GM18502 (cell line): ENCODE measurements at regions not wholly inside any gene's neighbourhood (a gene's known extent, or its start where the extent isn't known, plus 50 kb on each side); places are given as distances from the start of the nearest gene placed in this dataset.

Source experiments
- ATAC-seq: cut with Tn5 transposase; IDR thresholded peaks from one replicate; pipeline ENCODE4 v1.9.1; 2021; ENCODE audit warnings: mild to moderate bottlenecking; ENCODE audit not compliant: unreplicated experiment, poor library complexity

DNA sequence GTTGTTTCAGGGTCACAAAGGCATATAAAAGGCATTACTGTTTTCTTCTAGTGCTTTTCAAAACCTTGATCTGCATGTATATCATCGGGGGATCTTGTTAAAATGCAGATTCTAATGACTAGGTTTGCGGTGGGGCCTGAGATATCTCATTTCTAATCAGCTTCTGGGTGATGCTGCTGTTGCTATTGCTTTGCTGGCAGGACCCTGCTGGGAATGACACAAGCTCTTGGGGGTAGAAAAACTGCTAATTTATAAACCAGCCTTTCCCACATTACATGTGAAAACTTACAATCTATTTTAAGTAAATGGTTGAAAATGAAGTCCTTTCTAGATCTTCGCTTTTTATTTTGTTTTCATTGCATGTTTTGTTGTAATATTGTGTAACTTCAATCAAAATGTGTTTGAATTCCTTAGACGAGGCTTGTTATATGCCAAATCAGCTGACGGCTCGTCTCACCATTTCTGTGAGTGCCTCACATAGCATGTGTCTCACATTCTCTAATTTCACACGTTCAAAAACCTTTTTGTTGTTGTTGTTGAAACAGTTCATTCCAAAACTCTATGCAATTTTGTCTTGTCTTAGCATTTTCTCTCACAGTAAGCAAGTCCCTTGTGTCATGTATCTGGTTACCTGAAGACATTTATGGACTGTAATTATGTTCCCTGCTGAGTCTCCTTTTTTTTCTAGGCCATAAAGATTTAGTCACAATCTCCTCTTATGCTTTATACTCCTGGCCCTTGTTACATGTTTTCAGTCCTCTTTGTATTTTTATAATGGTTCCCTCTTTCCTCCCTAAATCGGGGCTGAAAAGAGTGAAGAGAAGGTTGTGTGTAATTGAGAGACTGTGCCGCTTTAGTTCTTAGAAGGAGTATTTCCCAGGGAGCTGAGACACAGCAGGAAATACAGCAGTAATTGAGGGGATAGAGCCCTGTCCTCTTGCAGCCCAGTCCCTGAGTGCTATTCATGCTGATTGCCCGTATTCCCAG, 521.0 kb upstream of the SEMA6A start:
- no peak for ATAC-seq

DNA sequence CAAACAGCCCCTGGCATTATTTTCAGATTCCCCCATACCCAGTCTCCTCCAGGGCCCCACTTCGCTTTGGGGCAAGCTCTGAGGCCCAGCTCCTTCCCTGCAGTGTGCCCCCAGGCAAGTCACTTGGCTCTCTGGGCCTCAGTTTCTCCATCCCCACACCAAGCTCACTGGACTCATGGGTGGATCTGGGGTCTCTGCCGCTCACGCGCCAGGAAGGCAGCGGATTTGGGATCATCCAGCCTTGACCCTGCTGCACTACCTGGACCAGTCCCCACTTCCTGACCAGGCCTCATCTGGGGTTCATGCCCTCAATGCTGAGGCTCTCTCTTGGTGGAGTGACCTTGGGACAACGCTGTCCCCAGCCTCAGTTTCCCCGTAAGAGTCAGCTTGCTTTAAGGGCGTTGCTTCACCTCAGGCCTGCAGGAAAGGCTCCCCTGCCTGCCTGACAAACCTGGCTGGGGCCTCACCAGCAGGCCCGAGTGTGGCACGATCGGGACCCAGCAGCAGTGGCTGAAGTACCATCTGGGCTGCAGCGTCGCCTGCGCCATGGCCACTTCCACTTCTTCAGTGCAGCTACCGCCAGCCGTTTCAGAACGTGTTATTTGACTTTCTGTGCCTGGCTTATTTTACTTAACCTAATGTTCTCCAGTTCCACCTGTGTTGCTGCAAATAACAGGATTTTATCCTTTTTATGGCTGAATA, 519.6 kb upstream of the SEMA6A start:
- ATAC-seq: no peak

DNA sequence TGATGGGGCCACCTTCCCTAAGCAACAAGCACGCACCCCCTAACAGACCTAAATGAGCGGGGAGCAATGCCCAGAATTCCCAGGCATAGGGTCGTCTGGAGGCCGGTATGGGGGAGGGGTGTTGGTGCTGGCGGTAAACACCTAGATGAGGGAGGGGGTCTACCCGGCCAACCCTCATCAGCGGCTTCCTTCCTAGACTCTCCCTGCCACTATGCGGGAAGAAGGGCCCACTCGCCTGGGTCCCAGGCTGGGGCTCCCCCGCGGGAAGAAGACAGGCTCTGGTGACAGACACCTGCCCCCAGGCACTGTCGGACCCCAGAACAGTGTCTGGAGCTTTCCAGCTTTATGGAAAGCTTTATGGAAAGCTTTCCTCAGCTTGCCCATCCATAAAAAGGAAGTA, 519.0 kb upstream of the SEMA6A start:
- no peak for ATAC-seq

DNA sequence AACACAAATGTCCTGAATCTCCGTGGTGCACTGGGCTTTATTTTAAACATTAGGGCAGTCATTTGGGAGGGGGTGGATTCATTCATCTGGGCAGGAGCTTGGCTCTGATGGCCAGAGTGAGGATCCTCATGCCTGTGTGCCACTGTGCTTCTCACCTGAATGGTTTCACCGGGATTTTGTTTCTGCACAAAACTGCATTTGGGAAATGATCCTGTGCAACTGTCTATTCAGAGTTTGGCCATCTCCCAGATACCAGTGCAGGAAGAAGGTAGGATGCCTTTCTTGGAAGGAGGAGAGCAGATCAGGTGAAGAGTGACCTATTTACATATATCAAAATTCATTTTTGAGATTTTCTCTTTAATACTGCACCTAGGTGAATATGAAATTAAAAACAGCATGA, 514.4 kb upstream of the SEMA6A start:
- no peak for ATAC-seq

DNA sequence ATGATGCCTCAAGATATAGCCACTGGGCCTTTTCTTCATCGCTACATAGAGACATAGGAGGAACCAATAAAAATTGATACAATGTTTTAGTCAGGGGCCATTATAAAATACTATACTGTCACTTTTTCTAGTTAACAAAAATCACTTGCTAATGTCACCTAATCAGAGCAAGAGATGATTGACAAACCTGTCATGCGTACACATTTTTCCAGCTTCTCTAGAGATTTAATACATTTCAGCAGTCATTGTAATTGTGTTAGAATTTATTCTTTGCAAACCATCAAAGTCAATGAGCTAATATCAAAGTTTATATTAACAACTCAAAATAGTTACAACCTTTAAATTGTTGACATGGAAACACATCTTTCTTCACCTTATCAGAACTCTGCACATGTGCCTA, 513.6 kb upstream of the SEMA6A start:
- no peak for ATAC-seq

DNA sequence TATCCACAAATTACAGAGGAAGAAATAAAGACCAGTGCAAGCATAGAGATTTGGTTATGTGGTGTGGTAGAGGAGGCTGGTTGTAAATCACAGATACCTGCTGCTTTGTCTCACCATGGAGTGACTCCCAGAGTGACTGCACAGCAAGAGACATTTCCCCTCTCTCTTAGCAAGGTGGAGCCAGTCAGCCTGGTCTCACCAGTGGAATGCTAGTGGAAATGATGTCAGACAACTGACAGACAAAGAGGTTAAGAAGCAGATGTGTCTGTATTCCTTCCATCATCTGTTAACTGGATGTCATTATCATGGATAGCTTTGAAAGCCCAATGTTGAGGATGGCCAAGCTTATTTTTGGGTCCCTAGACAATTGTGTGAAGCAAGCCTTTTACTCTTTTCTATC, 509.4 kb upstream of the SEMA6A start:
- no peak for ATAC-seq

DNA sequence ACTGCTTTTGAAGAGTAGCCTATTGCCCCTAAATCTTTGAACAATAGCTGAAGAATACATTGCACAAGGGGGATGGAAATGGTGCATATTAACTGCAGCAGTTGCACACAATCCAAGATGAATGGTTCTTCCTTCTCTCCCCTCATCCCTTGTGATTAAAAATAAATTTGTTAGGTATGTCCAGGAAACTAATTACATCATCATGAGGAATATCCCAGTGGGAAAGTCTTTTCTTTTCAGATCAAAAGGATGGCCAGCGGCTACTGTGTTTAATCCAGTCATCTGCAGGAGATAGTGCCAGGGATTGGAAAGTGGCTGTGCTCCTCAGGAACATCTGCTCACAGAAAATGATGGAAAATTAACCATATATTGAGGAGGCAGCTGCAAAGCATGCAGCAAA, 508.4 kb upstream of the SEMA6A start:
- no peak for ATAC-seq

DNA sequence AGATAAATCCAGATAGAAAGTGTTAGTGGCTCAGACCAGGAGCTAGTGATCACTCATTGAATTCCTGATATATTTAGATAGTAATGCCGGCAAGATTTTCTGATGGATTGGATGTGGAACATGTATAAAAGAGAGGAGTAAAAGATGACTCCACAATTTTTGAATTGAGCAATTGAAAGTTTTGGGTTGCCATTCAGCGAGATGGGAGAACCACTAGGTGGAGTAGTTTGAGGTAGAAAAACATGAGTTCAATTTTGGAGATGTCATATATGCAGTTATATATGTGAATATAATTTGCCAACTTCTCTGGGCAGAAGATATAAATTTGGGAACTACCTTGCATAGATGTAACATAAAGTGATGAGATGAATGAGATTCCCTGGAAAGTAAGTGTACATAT, 502.5 kb upstream of the SEMA6A start:
- ATAC-seq: no peak

DNA sequence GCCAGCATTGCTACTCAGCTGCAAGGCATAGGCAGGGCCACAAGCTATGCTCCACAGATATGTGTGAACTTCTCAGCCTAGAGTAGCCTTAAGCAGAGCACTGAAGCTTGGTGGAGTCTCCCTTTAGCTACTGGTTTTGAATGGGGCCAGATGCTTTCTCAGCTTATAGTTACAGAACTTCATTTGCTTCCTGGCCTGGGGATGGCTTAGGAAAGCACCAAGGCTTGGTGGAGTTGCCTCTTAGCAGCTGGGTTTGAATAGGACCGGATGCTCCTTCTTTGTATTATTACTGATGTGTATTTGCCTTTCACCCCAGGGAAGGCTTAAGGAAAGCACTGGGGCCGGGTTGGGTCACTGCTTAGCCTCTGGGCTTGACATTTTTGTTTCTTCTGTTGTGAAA, 497.8 kb upstream of the SEMA6A start:
- ATAC-seq: no peak

DNA sequence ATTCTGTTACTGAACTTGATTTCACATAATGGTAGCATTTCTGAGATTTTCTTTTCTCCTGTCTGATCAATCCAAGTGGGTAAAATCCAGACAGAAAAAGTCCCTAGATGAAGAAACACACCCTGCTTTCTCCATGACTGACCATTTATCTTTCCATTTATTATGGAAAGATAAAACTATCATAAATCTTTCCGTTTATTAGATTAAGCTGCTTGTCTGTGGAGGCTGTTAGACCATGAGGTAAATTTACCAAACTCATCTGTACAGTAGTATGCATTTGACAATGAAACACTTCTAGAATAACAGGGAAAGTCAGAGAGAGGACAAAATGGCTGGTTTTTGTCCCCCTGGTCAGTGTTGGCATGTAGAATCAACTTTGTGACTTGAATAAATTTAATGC, 491.2 kb upstream of the SEMA6A start:
- ATAC-seq: no peak

DNA sequence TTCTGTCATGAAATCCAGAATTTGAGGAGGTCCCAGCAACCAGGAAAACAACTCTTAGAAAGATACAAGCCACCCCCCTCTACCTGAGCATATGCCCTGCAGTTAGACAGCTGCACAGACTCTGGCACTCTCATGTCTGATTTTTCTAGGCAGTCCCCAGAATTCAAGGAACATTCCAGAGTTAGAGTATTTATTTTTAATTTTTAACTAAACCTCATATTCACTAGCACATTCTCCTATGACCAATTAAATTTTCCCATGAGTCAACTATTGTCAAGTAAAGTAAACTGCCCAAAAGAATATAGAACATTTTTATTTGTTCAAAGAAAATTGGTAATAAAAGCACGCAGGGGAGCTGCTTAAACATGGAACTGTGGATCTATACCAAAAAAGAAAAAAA, 490.5 kb upstream of the SEMA6A start:
- no peak for ATAC-seq

DNA sequence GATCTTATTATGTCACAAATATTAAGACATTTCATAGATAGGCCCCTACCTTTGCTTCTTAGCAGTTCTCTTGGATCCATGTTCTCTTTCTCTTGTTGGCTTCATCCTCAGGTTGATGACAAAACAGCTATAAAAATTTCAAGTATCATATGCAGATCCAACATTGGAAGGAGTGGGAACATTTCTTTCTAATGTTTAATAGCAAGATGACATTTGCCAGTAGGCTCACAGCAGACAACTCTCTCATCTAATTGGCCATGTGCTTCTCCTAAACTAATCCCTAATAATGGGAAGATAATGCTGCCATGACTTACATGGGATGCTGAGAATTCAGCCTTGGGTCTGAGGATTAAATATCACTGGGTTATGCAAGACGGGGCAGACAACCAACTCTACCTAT, 485.5 kb upstream of the SEMA6A start:
- ATAC-seq: no peak

DNA sequence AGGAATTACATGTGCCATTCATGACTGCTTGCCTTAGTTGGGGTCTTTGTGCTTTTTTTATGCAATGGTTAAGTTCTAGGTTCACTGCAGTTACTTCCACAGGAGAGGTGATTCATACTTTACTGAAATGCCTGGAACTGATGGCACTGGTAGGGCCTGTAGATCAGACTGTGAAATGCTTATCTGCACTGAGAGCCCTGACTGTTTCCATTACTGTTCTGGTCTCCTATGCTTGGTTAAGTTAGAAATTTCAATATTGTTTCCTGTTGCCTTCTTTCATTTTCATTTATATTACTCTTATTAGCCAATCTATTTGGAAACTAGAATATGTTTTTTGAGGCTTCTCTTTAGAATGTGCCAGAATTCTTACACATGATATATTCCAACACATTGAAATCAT, 484.1 kb upstream of the SEMA6A start:
- no peak for ATAC-seq

DNA sequence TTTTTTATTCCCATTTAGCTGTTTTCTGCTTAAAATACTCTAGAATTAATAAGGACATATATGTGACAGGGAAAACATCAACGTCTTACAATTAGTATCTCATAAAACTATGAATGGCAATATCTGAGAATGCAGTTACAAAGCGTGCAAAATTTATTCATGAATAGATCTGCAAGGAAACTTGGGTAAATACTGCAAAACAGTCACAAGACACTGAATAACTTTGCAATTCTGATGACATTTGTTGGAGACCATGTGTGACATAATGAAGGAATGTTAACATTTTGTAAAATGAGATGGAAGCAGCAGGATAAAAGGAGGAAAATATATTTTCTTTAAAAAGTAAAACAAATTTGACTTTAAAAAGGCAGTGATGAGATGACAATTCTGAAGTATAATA, 480.9 kb upstream of the SEMA6A start:
- no peak for ATAC-seq

DNA sequence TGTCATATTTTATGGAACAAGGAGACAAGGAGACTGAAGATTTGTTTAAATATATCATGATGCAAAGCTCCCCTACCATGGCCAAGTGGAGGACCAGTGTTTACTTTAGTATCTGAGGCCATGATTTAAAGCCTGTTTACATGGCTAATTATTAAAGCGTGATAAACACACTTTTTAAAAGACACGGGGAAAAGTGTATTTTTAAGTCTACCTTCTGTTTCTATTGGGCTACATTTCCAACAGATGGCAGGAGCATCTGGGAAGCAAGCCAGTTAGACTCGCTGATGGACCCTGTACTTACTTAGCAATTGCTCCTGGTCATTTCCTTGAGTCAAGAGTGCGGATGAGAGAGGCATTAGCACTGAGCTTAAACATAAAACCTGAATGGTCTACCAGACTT, 480.3 kb upstream of the SEMA6A start:
- no peak for ATAC-seq

DNA sequence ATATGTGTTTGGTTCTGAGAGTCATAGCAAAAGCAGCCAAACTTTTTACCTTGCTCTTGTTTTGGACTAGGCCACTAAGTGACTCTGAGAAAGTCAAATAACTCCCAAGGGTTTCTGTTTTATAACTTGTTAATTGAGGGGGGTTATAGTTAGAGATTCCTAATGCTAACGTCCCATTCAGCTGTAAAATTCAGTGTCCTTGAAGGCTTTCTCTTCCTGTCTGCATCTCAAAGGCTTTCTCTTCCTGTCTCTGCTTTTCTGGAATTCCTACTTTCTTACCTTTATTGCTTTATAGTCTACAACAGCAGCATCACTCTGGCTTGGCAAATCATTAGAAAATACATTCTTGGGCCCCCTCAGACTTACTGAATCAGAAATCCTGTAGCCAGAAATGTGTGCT, 479.5 kb upstream of the SEMA6A start:
- no peak for ATAC-seq

DNA sequence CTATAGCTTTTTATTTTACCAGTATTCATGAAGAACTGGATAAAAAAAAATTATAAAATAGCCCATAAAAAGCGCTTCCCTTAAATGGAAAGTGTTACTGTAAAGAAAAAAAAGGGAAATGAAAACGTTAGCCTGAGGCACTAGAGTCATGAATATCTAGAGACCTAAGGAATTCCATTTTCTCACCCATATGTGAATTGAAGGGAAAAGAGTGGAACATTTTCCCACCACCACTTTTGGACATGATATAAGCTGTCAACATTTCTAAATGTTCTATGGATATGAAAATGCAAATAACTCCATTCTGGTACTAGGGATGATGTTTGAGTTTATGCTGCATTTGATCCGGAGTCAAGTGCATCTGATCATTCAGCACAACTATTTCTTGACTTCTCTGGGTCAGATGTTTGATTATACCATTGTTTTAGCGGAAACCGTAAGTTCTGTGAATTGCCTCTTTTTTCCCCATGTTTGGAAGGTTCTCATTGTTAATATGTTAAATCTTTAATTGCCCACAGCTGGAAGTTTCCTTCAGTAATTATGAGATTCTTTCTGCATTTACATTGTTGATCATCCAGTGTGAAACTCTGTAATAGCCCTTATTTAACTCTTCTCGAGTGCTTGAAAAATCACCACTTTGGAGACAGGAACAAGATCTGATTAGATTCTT, 467.4 kb upstream of the SEMA6A start:
- ATAC-seq: no peak

DNA sequence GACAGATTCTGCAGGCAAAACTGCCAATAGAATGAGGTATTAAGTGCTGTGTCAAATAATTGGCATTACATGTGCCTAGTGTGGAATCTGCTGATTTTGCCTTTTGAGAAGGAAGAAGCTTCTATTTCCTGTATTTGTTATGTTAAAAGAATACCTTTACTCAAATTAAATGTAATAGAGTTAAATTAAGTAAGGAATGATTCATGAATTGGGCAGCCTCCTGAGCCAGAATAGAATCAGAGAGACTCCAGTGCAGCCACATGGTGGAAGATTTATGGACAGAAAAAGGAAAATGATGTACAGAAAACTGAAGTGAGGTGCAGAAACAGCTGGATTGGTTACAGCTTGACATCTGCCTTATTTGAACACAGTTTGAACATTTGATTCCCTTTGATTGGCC, 464.4 kb upstream of the SEMA6A start:
- no peak for ATAC-seq

DNA sequence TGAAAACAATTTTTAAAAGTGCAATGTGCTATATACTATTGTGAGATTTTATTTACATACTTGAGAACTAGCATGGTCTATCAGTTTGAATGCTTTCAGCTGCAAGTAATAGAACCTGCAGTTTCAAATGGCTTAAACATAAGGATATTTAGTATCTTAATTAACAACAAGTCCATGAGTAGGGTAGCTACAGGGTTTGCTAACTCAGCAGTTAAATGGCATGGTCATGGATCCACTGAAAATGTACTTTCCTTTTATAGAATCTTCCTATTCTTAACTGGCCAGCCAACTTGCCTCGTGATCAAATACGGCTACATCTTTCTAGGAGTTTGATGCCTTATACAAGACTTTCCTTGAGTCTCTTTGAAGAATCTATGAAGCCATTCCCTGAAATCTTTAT, 452.8 kb upstream of the SEMA6A start:
- no peak for ATAC-seq

DNA sequence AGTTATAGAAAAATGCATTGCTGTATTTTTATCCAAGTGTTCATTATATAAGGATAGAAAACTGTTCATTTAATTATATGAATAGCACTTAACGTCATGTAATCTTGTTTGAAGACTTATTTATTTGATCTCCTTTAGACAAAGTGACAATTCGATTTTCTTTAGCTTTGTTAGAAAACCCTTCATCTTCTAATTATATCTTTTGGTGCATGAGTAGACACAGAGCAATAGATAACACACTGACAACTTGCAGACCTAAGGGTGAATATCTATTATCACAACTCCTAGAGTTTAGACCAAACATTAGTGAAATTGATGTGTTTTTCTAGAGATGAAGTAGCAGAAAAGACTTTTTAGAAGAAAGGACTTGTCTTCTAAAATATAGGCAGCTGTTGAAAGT, 446.4 kb upstream of the SEMA6A start:
- ATAC-seq: no peak

DNA sequence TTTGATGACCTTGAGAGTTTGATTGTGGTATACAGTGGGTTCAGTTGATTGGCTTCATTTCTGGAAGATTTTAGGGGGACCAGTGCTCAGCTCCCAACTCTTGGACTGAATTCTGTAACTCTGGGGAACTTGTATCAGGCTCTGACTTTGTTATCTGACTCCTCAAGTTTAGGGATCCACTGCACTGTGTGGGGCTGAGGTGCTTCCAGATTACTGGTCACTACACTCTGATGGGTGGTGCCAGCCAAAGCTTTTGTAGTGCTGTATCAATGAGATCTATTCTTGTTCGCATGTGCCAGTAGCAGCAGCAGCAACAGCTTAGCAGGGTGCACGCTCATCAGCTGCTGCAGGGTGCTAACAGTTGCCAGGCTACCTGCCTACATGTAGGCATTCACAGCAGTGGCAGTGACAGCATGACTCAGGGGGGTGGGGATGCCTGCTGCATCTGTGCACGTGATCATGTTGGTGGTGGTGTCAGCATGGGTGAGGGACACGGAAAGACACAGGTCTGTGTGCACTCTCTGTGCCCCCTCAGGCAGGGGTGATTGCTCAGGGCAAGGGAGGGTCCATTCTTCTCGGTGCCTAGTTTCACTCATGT, 438.8 kb upstream of the SEMA6A start:
- ATAC-seq: no peak
